Cardiac muscle cell (in vitro differentiated cells and primary cell): ENCODE measurements at regions not wholly inside any gene's neighbourhood (a gene's known extent, or its start where the extent isn't known, plus 50 kb on each side); places are given as distances from the start of the nearest gene placed in this dataset.
A peak's percentile ranks its signal among the peaks of the same experiment; 100 is the strongest.

ENCODE experiments used
- DNase-seq, 2 donors: peaks; one replicate each; pipeline versions ENCODE4 v3.0.0 to v3.0.0-alpha.2; 2010 to 2017; ENCODE audit warnings: low read depth in 1 of 2, low spot score in 1 of 2
- H3K27ac ChIP-seq: fragments of 200-600 bp; sonication (generic); 2 replicates; pipeline ENCODE4 v1.5.1; 2016
- H3K27me3 ChIP-seq: fragments of 200-600 bp; sonication (generic); 2 replicates; pipeline ENCODE4 v1.6.0; 2016; ENCODE audit warnings: control low read depth
- H3K36me3 ChIP-seq: fragments of 200-600 bp; sonication (generic); 2 replicates; pipeline ENCODE4 v1.5.1; 2016; ENCODE audit warnings: control low read depth
- H3K4me1 ChIP-seq: fragments of 200-600 bp; sonication (generic); 2 replicates; pipeline ENCODE4 v1.8.1; 2017; ENCODE audit warnings: low read depth, mild to moderate bottlenecking, mixed run types
- H3K4me3 ChIP-seq: fragments of 200-600 bp; sonication (generic); 2 replicates; pipeline ENCODE4 v1.5.1; 2016; ENCODE audit warnings: mild to moderate bottlenecking
- H3K9me3 ChIP-seq: fragments of 200-600 bp; sonication (generic); 2 replicates; pipeline ENCODE4 v1.5.1; 2017; ENCODE audit warnings: low read depth, mild to moderate bottlenecking, control low read depth
- CTCF ChIP-seq: IDR thresholded peaks from 2 replicates; pipeline ENCODE4 v1.5.1; 2012; ENCODE audit warnings: low read depth, mild to moderate bottlenecking, low read length

DNA sequence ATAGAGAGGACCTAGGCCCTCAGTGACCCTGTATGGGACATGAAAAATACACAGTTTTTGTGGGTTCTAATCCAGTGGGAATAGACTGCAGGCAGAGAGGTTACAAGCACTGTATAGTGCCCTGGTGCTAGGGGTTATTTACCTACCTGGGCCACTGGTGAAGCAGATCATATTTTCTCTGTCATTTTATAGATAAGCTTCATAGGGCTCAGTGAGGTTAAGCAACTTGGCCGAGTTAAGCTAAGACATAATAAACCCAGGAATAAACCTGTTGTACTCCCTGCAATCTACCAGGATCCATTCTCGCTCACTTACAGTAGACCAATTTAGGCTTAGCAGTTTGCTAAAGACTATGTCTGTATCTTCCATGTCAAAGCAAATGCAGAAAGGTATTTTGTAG, 340.6 kb upstream of the KHDRBS2 start:
- no peaks in the 10 kb centered on the region for H3K4me1 ChIP-seq
- no peaks in the 10 kb centered on the region for H3K9me3 ChIP-seq
- no peaks in the 10 kb centered on the region for H3K27me3 ChIP-seq
- no peak for TF ChIP-seq CTCF
- no peaks in the 10 kb centered on the region for H3K36me3 ChIP-seq
- no peak for DNase-seq
- H3K27ac ChIP-seq, result no peak overlapping the region
- H3K4me3 ChIP-seq, result no peak overlapping the region

- no peak for TF ChIP-seq CTCF
- no peaks in the 10 kb centered on the region for H3K36me3 ChIP-seq
- H3K27me3 ChIP-seq, result no peaks in the 10 kb centered on the region
Observed at GRCh38 chr6:62623846-62624532, 338.0 kb upstream of the KHDRBS2 start.

GRCh38 chr6:62615366-62616015, 329.5 kb upstream of the KHDRBS2 start:
- H3K4me3 ChIP-seq, result no peak overlapping the region
- no peaks in the 10 kb centered on the region for H3K9me3 ChIP-seq
- H3K27me3 ChIP-seq, result peaks cover 6% of the 10 kb centered on the region

More at GRCh38 chr6:62623846-62624532, 338.0 kb upstream of the KHDRBS2 start:
- no peak for DNase-seq
- Histone ChIP-seq H3K4me1 (no peaks in the 10 kb centered on the region), H3K9me3 (no peaks in the 10 kb centered on the region), H3K27ac (no peak overlapping the region), H3K4me3 (no peak overlapping the region)

GRCh38 chr6:62614442-62614841, 328.4 kb upstream of the KHDRBS2 start:
- Histone ChIP-seq H3K4me1 (peaks cover 5% of the 10 kb centered on the region), H3K36me3 (no peaks in the 10 kb centered on the region), H3K4me3 (no peak overlapping the region), H3K9me3 (no peaks in the 10 kb centered on the region), H3K27ac (no peak overlapping the region), H3K27me3 (peaks cover 6% of the 10 kb centered on the region)
- DNase-seq, result no peak
- no peak for TF ChIP-seq CTCF

More at GRCh38 chr6:62615366-62616015, 329.5 kb upstream of the KHDRBS2 start:
- peaks cover 5% of the 10 kb centered on the region for H3K4me1 ChIP-seq
- no peak for TF ChIP-seq CTCF
- peak in 1 of 2 donors; percentile 76 for DNase-seq
- no peaks in the 10 kb centered on the region for H3K36me3 ChIP-seq
- H3K27ac ChIP-seq, result no peak overlapping the region

GRCh38 chr6:62613928-62614327, 327.9 kb upstream of the KHDRBS2 start:
- Histone ChIP-seq H3K4me1 (peaks cover 5% of the 10 kb centered on the region), H3K36me3 (no peaks in the 10 kb centered on the region), H3K9me3 (no peaks in the 10 kb centered on the region), H3K4me3 (no peak overlapping the region), H3K27me3 (peaks cover 6% of the 10 kb centered on the region), H3K27ac (no peak overlapping the region)
- no peak for TF ChIP-seq CTCF
- DNase-seq, result no peak
